Effector memory CD4-positive, alpha-beta T cell (primary cell): ENCODE measurements at regions not wholly inside any gene's neighbourhood (a gene's known extent, or its start where the extent isn't known, plus 50 kb on each side); places are given as distances from the start of the nearest gene placed in this dataset.
"Not testable (repeated sequence)": the region's sequence is repeated elsewhere in the genome, so short reads cannot be mapped to it uniquely, and the experiment has no call there.

Experiments
- DNase-seq, 3 donors: peaks; one replicate each; pipeline ENCODE4 v3.0.0-alpha.2; 2020
- H3K27ac ChIP-seq: 2 replicates; pipeline ENCODE4 v1.7.0; 2013; ENCODE audit warnings: mild to moderate bottlenecking, low read length, moderate library complexity; ENCODE audit not compliant: insufficient read depth, poor library complexity, severe bottlenecking
- H3K27me3 ChIP-seq: replicated peaks from 2 replicates; pipeline ENCODE4 v1.7.0; 2013; ENCODE audit warnings: mild to moderate bottlenecking, low read length; ENCODE audit not compliant: insufficient read depth, control insufficient read depth, poor library complexity, severe bottlenecking
- H3K36me3 ChIP-seq: 2 replicates; pipeline ENCODE4 v1.7.0; 2013; ENCODE audit warnings: mild to moderate bottlenecking, low read length, moderate library complexity; ENCODE audit not compliant: control insufficient read depth, insufficient read depth
- H3K4me1 ChIP-seq: 2 replicates; pipeline ENCODE4 v1.7.0; 2013; ENCODE audit warnings: low read length, mild to moderate bottlenecking; ENCODE audit not compliant: control insufficient read depth, insufficient read depth, poor library complexity, severe bottlenecking
- H3K4me3 ChIP-seq: 2 replicates; pipeline ENCODE4 v1.7.0; 2013; ENCODE audit warnings: low read length, low read depth, mild to moderate bottlenecking; ENCODE audit not compliant: insufficient read depth, poor library complexity, severe bottlenecking
- H3K9me3 ChIP-seq: 2 replicates; pipeline ENCODE4 v1.7.0; 2013; ENCODE audit warnings: mild to moderate bottlenecking, low read length, moderate library complexity; ENCODE audit not compliant: control insufficient read depth

GRCh38 chr4:104549736-104550135 is 55.0 kb upstream of the CXXC4 start:
- no peak overlapping the region for H3K4me3 ChIP-seq
- H3K9me3 ChIP-seq: no peaks in the 10 kb centered on the region
- no peak for DNase-seq
- H3K4me1 ChIP-seq: no peaks in the 10 kb centered on the region
- no peaks in the 10 kb centered on the region for H3K36me3 ChIP-seq
- no peaks in the 10 kb centered on the region for H3K27me3 ChIP-seq
- no peak overlapping the region for H3K27ac ChIP-seq

- no peak for DNase-seq
- H3K36me3 ChIP-seq: no peaks in the 10 kb centered on the region
Observed at GRCh38 chr4:104559502-104559901, 64.8 kb upstream of the CXXC4 start.

GRCh38 chr4:104571341-104571740 is 76.6 kb upstream of the CXXC4 start:
- H3K9me3 ChIP-seq: no peaks in the 10 kb centered on the region
- H3K36me3 ChIP-seq: no peaks in the 10 kb centered on the region
- no peak overlapping the region for H3K27ac ChIP-seq
- no peak for DNase-seq
- H3K4me3 ChIP-seq: no peak overlapping the region
- H3K27me3 ChIP-seq: no peaks in the 10 kb centered on the region
- H3K4me1 ChIP-seq: no peaks in the 10 kb centered on the region

More at GRCh38 chr4:104559502-104559901, 64.8 kb upstream of the CXXC4 start:
- H3K9me3 ChIP-seq: no peaks in the 10 kb centered on the region
- H3K4me1 ChIP-seq: no peaks in the 10 kb centered on the region
- no peaks in the 10 kb centered on the region for H3K27me3 ChIP-seq
- H3K4me3 ChIP-seq: no peak overlapping the region
- H3K27ac ChIP-seq: no peak overlapping the region

- Histone ChIP-seq H3K27ac (no peak overlapping the region), H3K4me3 (no peak overlapping the region), H3K36me3 (no peaks in the 10 kb centered on the region), H3K4me1 (no peaks in the 10 kb centered on the region), H3K27me3 (no peaks in the 10 kb centered on the region), H3K9me3 (no peaks in the 10 kb centered on the region)
- no peak for DNase-seq
Observed at GRCh38 chr4:104574371-104574770, 79.7 kb upstream of the CXXC4 start.

GRCh38 chr4:104575278-104575677 is 80.6 kb upstream of the CXXC4 start:
- no peak overlapping the region for H3K27ac ChIP-seq
- DNase-seq: no peak
- H3K4me1 ChIP-seq: no peaks in the 10 kb centered on the region
- H3K27me3 ChIP-seq: no peaks in the 10 kb centered on the region
- H3K36me3 ChIP-seq: no peaks in the 10 kb centered on the region
- H3K4me3 ChIP-seq: no peak overlapping the region
- no peaks in the 10 kb centered on the region for H3K9me3 ChIP-seq

- DNase-seq: no peak
- Histone ChIP-seq H3K4me1 (no peaks in the 10 kb centered on the region), H3K4me3 (no peak overlapping the region), H3K36me3 (no peaks in the 10 kb centered on the region), H3K9me3 (no peaks in the 10 kb centered on the region), H3K27me3 (no peaks in the 10 kb centered on the region), H3K27ac (no peak overlapping the region)
Observed at GRCh38 chr4:104577405-104577804, 82.7 kb upstream of the CXXC4 start.

GRCh38 chr4:104581476-104581875 is 86.8 kb upstream of the CXXC4 start:
- not testable (repeated sequence) for H3K4me1 ChIP-seq, H3K4me3 ChIP-seq, H3K27me3 ChIP-seq, H3K36me3 ChIP-seq, H3K9me3 ChIP-seq, H3K27ac ChIP-seq, DNase-seq

GRCh38 chr4:104582056-104582455 is 87.4 kb upstream of the CXXC4 start:
- not testable (repeated sequence) for H3K27me3 ChIP-seq, H3K27ac ChIP-seq, DNase-seq, H3K36me3 ChIP-seq, H3K4me3 ChIP-seq, H3K9me3 ChIP-seq, H3K4me1 ChIP-seq

- H3K27ac ChIP-seq: no peak overlapping the region
- no peaks in the 10 kb centered on the region for H3K9me3 ChIP-seq
- no peaks in the 10 kb centered on the region for H3K27me3 ChIP-seq
- H3K4me1 ChIP-seq: no peaks in the 10 kb centered on the region
- no peak for DNase-seq
- no peak overlapping the region for H3K4me3 ChIP-seq
- no peaks in the 10 kb centered on the region for H3K36me3 ChIP-seq
Observed at GRCh38 chr4:104589264-104589868, 94.7 kb upstream of the CXXC4 start.

- DNase-seq: no peak
- no peaks in the 10 kb centered on the region for H3K4me1 ChIP-seq
- H3K27ac ChIP-seq: no peak overlapping the region
- no peaks in the 10 kb centered on the region for H3K9me3 ChIP-seq
- no peaks in the 10 kb centered on the region for H3K36me3 ChIP-seq
- no peak overlapping the region for H3K4me3 ChIP-seq
- H3K27me3 ChIP-seq: no peaks in the 10 kb centered on the region
Observed at GRCh38 chr4:104591510-104591911, 96.8 kb upstream of the CXXC4 start.
